ENCODE measurements at regions not wholly inside any gene's neighbourhood (a gene's known extent, or its start where the extent isn't known, plus 50 kb on each side); places are given as distances from the start of the nearest gene placed in this dataset.

GRCh38 chr18:72692086-72692485 is 147.9 kb upstream of the CBLN2 start:
- H3K27me3 ChIP-seq (ENCODE audit: insufficient read depth, low read length, poor library complexity): no peaks in the 10 kb centered on the region
- no peak for ATAC-seq (ENCODE audit: insufficient read depth, low read depth)
- no peaks in the 10 kb centered on the region for H3K9me3 ChIP-seq (ENCODE audit: insufficient read depth, low read length, severe bottlenecking)
- H3K79me2 ChIP-seq (ENCODE audit: insufficient read depth, low read length): no peaks in the 10 kb centered on the region
- TF ChIP-seq, protein P1, sequence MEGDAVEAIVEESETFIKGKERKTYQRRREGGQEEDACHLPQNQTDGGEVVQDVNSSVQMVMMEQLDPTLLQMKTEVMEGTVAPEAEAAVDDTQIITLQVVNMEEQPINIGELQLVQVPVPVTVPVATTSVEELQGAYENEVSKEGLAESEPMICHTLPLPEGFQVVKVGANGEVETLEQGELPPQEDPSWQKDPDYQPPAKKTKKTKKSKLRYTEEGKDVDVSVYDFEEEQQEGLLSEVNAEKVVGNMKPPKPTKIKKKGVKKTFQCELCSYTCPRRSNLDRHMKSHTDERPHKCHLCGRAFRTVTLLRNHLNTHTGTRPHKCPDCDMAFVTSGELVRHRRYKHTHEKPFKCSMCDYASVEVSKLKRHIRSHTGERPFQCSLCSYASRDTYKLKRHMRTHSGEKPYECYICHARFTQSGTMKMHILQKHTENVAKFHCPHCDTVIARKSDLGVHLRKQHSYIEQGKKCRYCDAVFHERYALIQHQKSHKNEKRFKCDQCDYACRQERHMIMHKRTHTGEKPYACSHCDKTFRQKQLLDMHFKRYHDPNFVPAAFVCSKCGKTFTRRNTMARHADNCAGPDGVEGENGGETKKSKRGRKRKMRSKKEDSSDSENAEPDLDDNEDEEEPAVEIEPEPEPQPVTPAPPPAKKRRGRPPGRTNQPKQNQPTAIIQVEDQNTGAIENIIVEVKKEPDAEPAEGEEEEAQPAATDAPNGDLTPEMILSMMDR (IDR thresholded peaks at IDR 0.05; ENCODE audit: borderline replicate concordance, extremely low read depth, low read length, poor library complexity, severe bottlenecking): no peak
- TF ChIP-seq EZH2 (IDR thresholded peaks at IDR 0.05; ENCODE audit: borderline replicate concordance, low read depth, low read length, severe bottlenecking): no peak
- no peaks in the 10 kb centered on the region for H3K4me1 ChIP-seq (ENCODE audit: insufficient read depth, low read length)
- no peak overlapping the region for H2AFZ ChIP-seq (ENCODE audit: low read depth, low read length)
- no peak overlapping the region for H3K4me3 ChIP-seq (ENCODE audit: low read depth in 1 of 2, low read length in 2 of 2)
- H3K9ac ChIP-seq (ENCODE audit: low read depth, low read length): no peak overlapping the region
- H3K36me3 ChIP-seq (ENCODE audit: insufficient read depth, low read length): no peaks in the 10 kb centered on the region
- no peak for DNase-seq
- H3K27ac ChIP-seq (ENCODE audit: low read length): no peak overlapping the region
- H3K4me2 ChIP-seq (ENCODE audit: insufficient read depth, low read length): no peak overlapping the region
- no peaks in the 10 kb centered on the region for H4K20me1 ChIP-seq (ENCODE audit: insufficient read depth, low read length)

GRCh38 chr18:72687736-72688135 is 143.6 kb upstream of the CBLN2 start:
- H3K9ac ChIP-seq (ENCODE audit: low read depth, low read length): no peak overlapping the region
- no peak overlapping the region for H3K4me3 ChIP-seq (ENCODE audit: low read depth in 1 of 2, low read length in 2 of 2)
- TF ChIP-seq EZH2 (IDR thresholded peaks at IDR 0.05; ENCODE audit: borderline replicate concordance, low read depth, low read length, severe bottlenecking): no peak
- TF ChIP-seq, protein P1 (IDR thresholded peaks at IDR 0.05; ENCODE audit: borderline replicate concordance, extremely low read depth, low read length, poor library complexity, severe bottlenecking): no peak
- H3K27me3 ChIP-seq (ENCODE audit: insufficient read depth, low read length, poor library complexity): no peaks in the 10 kb centered on the region
- DNase-seq (no peak), ATAC-seq (ENCODE audit: insufficient read depth, low read depth) (no peak)
- H3K36me3 ChIP-seq (ENCODE audit: insufficient read depth, low read length): no peaks in the 10 kb centered on the region
- H3K4me2 ChIP-seq (ENCODE audit: insufficient read depth, low read length): no peak overlapping the region
- no peak overlapping the region for H3K27ac ChIP-seq (ENCODE audit: low read length)
- H2AFZ ChIP-seq (ENCODE audit: low read depth, low read length): no peak overlapping the region
- H3K79me2 ChIP-seq (ENCODE audit: insufficient read depth, low read length): no peaks in the 10 kb centered on the region
- H3K4me1 ChIP-seq (ENCODE audit: insufficient read depth, low read length): no peaks in the 10 kb centered on the region
- no peaks in the 10 kb centered on the region for H3K9me3 ChIP-seq (ENCODE audit: insufficient read depth, low read length, severe bottlenecking)
- no peaks in the 10 kb centered on the region for H4K20me1 ChIP-seq (ENCODE audit: insufficient read depth, low read length)

DNA sequence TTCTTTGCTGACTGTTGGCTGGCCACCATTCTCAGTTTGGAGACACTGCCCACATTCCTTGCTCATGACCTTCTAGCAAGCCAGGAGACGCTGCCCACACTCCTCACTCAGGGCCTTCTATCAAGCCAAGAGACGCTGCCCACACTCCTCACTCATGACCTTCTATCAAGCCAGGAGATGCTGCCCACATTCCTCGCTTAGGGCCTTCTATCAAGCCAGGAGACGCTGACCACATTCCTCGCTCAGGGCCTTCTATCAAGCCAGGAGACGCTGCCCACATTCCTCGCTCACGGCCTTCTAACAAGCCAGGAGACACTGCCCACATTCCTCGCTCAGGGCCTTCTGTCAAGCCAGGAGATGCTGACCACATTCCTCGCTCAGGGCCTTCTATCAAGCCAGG is 131.3 kb upstream of the CBLN2 start:
- Histone ChIP-seq H2AFZ (ENCODE audit: low read depth, low read length) (no peak overlapping the region), H3K79me2 (ENCODE audit: insufficient read depth, low read length) (no peaks in the 10 kb centered on the region), H3K4me1 (ENCODE audit: insufficient read depth, low read length) (no peaks in the 10 kb centered on the region), H4K20me1 (ENCODE audit: insufficient read depth, low read length) (no peaks in the 10 kb centered on the region), H3K27ac (ENCODE audit: low read length) (no peak overlapping the region), H3K4me2 (ENCODE audit: insufficient read depth, low read length) (no peak overlapping the region), H3K27me3 (ENCODE audit: insufficient read depth, low read length, poor library complexity) (peaks cover 3% of the 10 kb centered on the region), H3K4me3 (ENCODE audit: low read depth in 1 of 2, low read length in 2 of 2) (no peak overlapping the region), H3K9me3 (ENCODE audit: insufficient read depth, low read length, severe bottlenecking) (no peaks in the 10 kb centered on the region), H3K36me3 (ENCODE audit: insufficient read depth, low read length) (no peaks in the 10 kb centered on the region), H3K9ac (ENCODE audit: low read depth, low read length) (no peak overlapping the region)
- DNase-seq (no peak), ATAC-seq (ENCODE audit: insufficient read depth, low read depth) (no peak)
- TF ChIP-seq, protein P1 (IDR thresholded peaks at IDR 0.05; ENCODE audit: borderline replicate concordance, extremely low read depth, low read length, poor library complexity, severe bottlenecking): no peak
- TF ChIP-seq EZH2 (IDR thresholded peaks at IDR 0.05; ENCODE audit: borderline replicate concordance, low read depth, low read length, severe bottlenecking): no peak

GRCh38 chr18:72674710-72675109 is 130.6 kb upstream of the CBLN2 start:
- ATAC-seq (ENCODE audit: insufficient read depth, low read depth) (no peak), DNase-seq (no peak)
- H3K4me2 ChIP-seq (ENCODE audit: insufficient read depth, low read length): no peak overlapping the region
- H3K27ac ChIP-seq (ENCODE audit: low read length): no peak overlapping the region
- H3K4me1 ChIP-seq (ENCODE audit: insufficient read depth, low read length): no peaks in the 10 kb centered on the region
- H2AFZ ChIP-seq (ENCODE audit: low read depth, low read length): no peak overlapping the region
- H3K27me3 ChIP-seq (ENCODE audit: insufficient read depth, low read length, poor library complexity): peaks cover 3% of the 10 kb centered on the region
- TF ChIP-seq, protein P1 (IDR thresholded peaks at IDR 0.05; ENCODE audit: borderline replicate concordance, extremely low read depth, low read length, poor library complexity, severe bottlenecking): no peak
- no peak for TF ChIP-seq EZH2 (IDR thresholded peaks at IDR 0.05; ENCODE audit: borderline replicate concordance, low read depth, low read length, severe bottlenecking)
- H3K79me2 ChIP-seq (ENCODE audit: insufficient read depth, low read length): no peaks in the 10 kb centered on the region
- no peak overlapping the region for H3K4me3 ChIP-seq (ENCODE audit: low read depth in 1 of 2, low read length in 2 of 2)
- H3K36me3 ChIP-seq (ENCODE audit: insufficient read depth, low read length): no peaks in the 10 kb centered on the region
- H3K9me3 ChIP-seq (ENCODE audit: insufficient read depth, low read length, severe bottlenecking): no peaks in the 10 kb centered on the region
- no peaks in the 10 kb centered on the region for H4K20me1 ChIP-seq (ENCODE audit: insufficient read depth, low read length)
- H3K9ac ChIP-seq (ENCODE audit: low read depth, low read length): no peak overlapping the region
